Ishikawa (cell line): ENCODE measurements at regions not wholly inside any gene's neighbourhood (a gene's known extent, or its start where the extent isn't known, plus 50 kb on each side); places are given as distances from the start of the nearest gene placed in this dataset.

Experiments used
- NFIC ChIP-seq: IDR thresholded peaks from 2 replicates; pipeline ENCODE4 v1.6.1; 2012
- RAD21 ChIP-seq: IDR thresholded peaks from 2 replicates; pipeline ENCODE4 v1.6.1; 2012; ENCODE audit warnings: low read depth
- TAF1 ChIP-seq: IDR thresholded peaks from 2 replicates; pipeline ENCODE4 v1.6.1; 2012; ENCODE audit warnings: low read depth, mild to moderate bottlenecking
- YY1 ChIP-seq: IDR thresholded peaks from 2 replicates; pipeline ENCODE4 v1.6.1; 2012; ENCODE audit warnings: low read depth
- TF ChIP-seq, protein P1 (sequence below): IDR thresholded peaks from 2 replicates; pipeline ENCODE4 v1.6.1; 2012

- TF ChIP-seq TAF1 = no peak
- no peak for TF ChIP-seq RAD21
- TF ChIP-seq YY1 = no peak
- TF ChIP-seq, protein P1, sequence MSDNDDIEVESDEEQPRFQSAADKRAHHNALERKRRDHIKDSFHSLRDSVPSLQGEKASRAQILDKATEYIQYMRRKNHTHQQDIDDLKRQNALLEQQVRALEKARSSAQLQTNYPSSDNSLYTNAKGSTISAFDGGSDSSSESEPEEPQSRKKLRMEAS = no peak
- peak; percentile 40; the same call in 1 of the 2 replicates for TF ChIP-seq NFIC
Observed at GRCh38 chr2:53103679-53104078, 663.9 kb upstream of the CHAC2 start.
